GM18520 (cell line): ENCODE measurements at regions not wholly inside any gene's neighbourhood (a gene's known extent, or its start where the extent isn't known, plus 50 kb on each side); places are given as distances from the start of the nearest gene placed in this dataset.
A peak's percentile ranks its signal among the peaks of the same experiment; 100 is the strongest.
"Not testable (repeated sequence)": the region's sequence is repeated elsewhere in the genome, so short reads cannot be mapped to it uniquely, and the experiment has no call there.

Source experiments
- ATAC-seq: cut with Tn5 transposase; IDR thresholded peaks from one replicate; pipeline ENCODE4 v1.9.1; 2021; ENCODE audit not compliant: unreplicated experiment

- no peak for ATAC-seq
Measured at GRCh38 chr3:177336873-177337450, 139.7 kb upstream of the TBL1XR1 start.

- peak; percentile 87 for ATAC-seq
Measured at GRCh38 chr3:177337541-177338331, 140.5 kb upstream of the TBL1XR1 start.

GRCh38 chr3:177338697-177339219 lies 141.5 kb upstream of the TBL1XR1 start:
- no peak for ATAC-seq

GRCh38 chr3:177339220-177339703 lies 142.0 kb upstream of the TBL1XR1 start:
- not testable (repeated sequence) for ATAC-seq

GRCh38 chr3:177340243-177340830 lies 143.1 kb upstream of the TBL1XR1 start:
- ATAC-seq = no peak

GRCh38 chr3:177341736-177342419 lies 144.6 kb upstream of the TBL1XR1 start:
- no peak for ATAC-seq

GRCh38 chr3:177343122-177343625 lies 145.9 kb upstream of the TBL1XR1 start:
- ATAC-seq = no peak

GRCh38 chr3:177345049-177345972 lies 148.0 kb upstream of the TBL1XR1 start:
- peak; percentile 72 for ATAC-seq

GRCh38 chr3:177345973-177346503 lies 148.8 kb upstream of the TBL1XR1 start:
- no peak for ATAC-seq

GRCh38 chr3:177346878-177347277 lies 149.6 kb upstream of the TBL1XR1 start:
- no peak for ATAC-seq

GRCh38 chr3:177347611-177348010 lies 150.3 kb upstream of the TBL1XR1 start:
- ATAC-seq = no peak

GRCh38 chr3:177348974-177349373 lies 151.7 kb upstream of the TBL1XR1 start:
- no peak for ATAC-seq

- ATAC-seq = no peak
Measured at GRCh38 chr3:177349384-177349783, 152.1 kb upstream of the TBL1XR1 start.

GRCh38 chr3:177350121-177350520 lies 152.8 kb upstream of the TBL1XR1 start:
- no peak for ATAC-seq

- no peak for ATAC-seq
Measured at GRCh38 chr3:177351206-177351605, 153.9 kb upstream of the TBL1XR1 start.

GRCh38 chr3:177351757-177352158 lies 154.5 kb upstream of the TBL1XR1 start:
- ATAC-seq = peak; percentile 99

- no peak for ATAC-seq
Measured at GRCh38 chr3:177352424-177352823, 155.1 kb upstream of the TBL1XR1 start.

- ATAC-seq = no peak
Measured at GRCh38 chr3:177353140-177353539, 155.9 kb upstream of the TBL1XR1 start.

- not testable (repeated sequence) for ATAC-seq
Measured at GRCh38 chr3:177353879-177354278, 156.6 kb upstream of the TBL1XR1 start.

GRCh38 chr3:177354466-177354865 lies 157.2 kb upstream of the TBL1XR1 start:
- no peak for ATAC-seq
